ENCODE measurements at regions not wholly inside any gene's neighbourhood (a gene's known extent, or its start where the extent isn't known, plus 50 kb on each side); places are given as distances from the start of the nearest gene placed in this dataset.

- no peaks in the 10 kb centered on the region for H3K9me3 ChIP-seq
- 88% methylated on average over 1 of the region's 1 CpG for WGBS
- intact Hi-C loops (cut with DNase I) = no loop called here
These were observed 511.3 kb upstream of the TENM3 start for GRCh38 chr4:181731900-181732299.

DNA sequence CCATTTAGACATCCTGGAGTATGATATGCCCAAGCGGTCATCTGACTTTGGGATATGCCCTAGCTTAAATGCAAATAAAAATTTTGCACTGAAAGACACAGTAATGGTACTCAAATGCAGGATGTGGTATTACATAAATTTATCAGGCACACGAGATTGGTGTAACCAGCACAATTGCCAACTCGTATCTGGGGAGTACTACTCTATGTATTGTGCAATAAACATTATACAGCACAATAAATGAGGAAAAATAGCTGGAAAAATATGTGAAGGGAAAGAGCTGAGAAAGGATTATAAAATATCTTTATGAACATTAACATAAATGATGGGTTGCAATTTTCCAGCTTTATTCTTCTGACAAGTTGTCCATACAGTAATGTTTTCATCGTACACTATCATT, 505.5 kb upstream of the TENM3 start:
- Histone ChIP-seq H3K36me3 (no peaks in the 10 kb centered on the region), H3K4me3 (no peak overlapping the region), H3K27ac (replicated peaks in 1 of 4) (no peak overlapping the region), H3K4me1 (no peaks in the 10 kb centered on the region), H3K27me3 (no peaks in the 10 kb centered on the region), H3K9me3 (no peaks in the 10 kb centered on the region)
- TF ChIP-seq POLR2AphosphoS5 (IDR thresholded peaks at IDR 0.05) (no peak), EP300 (IDR thresholded peaks at IDR 0.05) (no peak), POLR2A (IDR thresholded peaks at IDR 0.05; ENCODE audit: low read depth) (no peak)
- DNase-seq (ENCODE audit: extremely low spot score) = no peak
- WGBS = 88% methylated on average over 4 of the region's 4 CpGs
- intact Hi-C loops (cut with DNase I) = no loop called here

More at GRCh38 chr4:181731900-181732299, 511.3 kb upstream of the TENM3 start:
- Histone ChIP-seq H3K27ac (replicated peaks in 1 of 4) (no peak overlapping the region), H3K27me3 (no peaks in the 10 kb centered on the region), H3K4me1 (no peaks in the 10 kb centered on the region), H3K4me3 (no peak overlapping the region), H3K36me3 (no peaks in the 10 kb centered on the region)
- DNase-seq (ENCODE audit: extremely low spot score) = no peak
- TF ChIP-seq EP300 (IDR thresholded peaks at IDR 0.05) = no peak
- no peak for TF ChIP-seq POLR2A (IDR thresholded peaks at IDR 0.05; ENCODE audit: low read depth)
- TF ChIP-seq CTCF (IDR thresholded peaks at IDR 0.05) = no peak
- TF ChIP-seq POLR2AphosphoS5 (IDR thresholded peaks at IDR 0.05) = no peak

DNA sequence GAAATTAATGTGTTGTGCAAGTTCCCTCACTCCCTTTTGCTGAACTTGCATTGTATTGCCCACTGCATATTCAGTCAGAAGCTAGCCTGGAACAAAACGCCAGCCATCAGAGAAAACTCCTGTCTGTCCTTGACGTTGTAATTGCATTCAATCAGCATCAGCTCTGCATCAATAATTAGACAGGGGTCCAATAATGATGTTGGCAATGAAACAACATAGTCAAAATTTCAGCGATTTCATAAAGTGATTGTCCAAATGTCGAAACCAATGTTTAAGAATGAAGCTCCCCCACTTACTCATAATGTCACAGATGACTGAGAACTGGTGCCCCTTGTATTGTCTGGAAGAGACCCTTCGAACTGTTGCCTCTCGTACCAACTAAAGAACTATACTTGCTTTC, 504.2 kb upstream of the TENM3 start:
- H3K36me3 ChIP-seq = no peaks in the 10 kb centered on the region
- WGBS = 87% methylated on average over 6 of the region's 6 CpGs
- DNase-seq (ENCODE audit: extremely low spot score) = no peak
- no peaks in the 10 kb centered on the region for H3K9me3 ChIP-seq
- no peaks in the 10 kb centered on the region for H3K27me3 ChIP-seq
- no peak overlapping the region for H3K27ac ChIP-seq (replicated peaks in 1 of 4)
- H3K4me1 ChIP-seq = no peaks in the 10 kb centered on the region
- TF ChIP-seq EP300 (IDR thresholded peaks at IDR 0.05) = no peak
- TF ChIP-seq POLR2AphosphoS5 (IDR thresholded peaks at IDR 0.05) = no peak
- no peak for TF ChIP-seq POLR2A (IDR thresholded peaks at IDR 0.05; ENCODE audit: low read depth)
- TF ChIP-seq CTCF (IDR thresholded peaks at IDR 0.05) = no peak
- intact Hi-C loops (cut with DNase I) = no loop called here
- no peak overlapping the region for H3K4me3 ChIP-seq

GRCh38 chr4:181741513-181741912, 501.7 kb upstream of the TENM3 start:
- intact Hi-C loops (cut with DNase I) = no loop called here
- Histone ChIP-seq H3K9me3 (no peaks in the 10 kb centered on the region), H3K27ac (replicated peaks in 1 of 4) (no peak overlapping the region), H3K36me3 (no peaks in the 10 kb centered on the region), H3K4me3 (no peak overlapping the region), H3K4me1 (no peaks in the 10 kb centered on the region), H3K27me3 (no peaks in the 10 kb centered on the region)
- no peak for DNase-seq (ENCODE audit: extremely low spot score)
- 84% methylated on average over 6 of the region's 6 CpGs for WGBS
- no peak for TF ChIP-seq POLR2AphosphoS5 (IDR thresholded peaks at IDR 0.05)
- no peak for TF ChIP-seq EP300 (IDR thresholded peaks at IDR 0.05)
- no peak for TF ChIP-seq CTCF (IDR thresholded peaks at IDR 0.05)
- no peak for TF ChIP-seq POLR2A (IDR thresholded peaks at IDR 0.05; ENCODE audit: low read depth)

GRCh38 chr4:181745933-181746625, 497.1 kb upstream of the TENM3 start:
- H3K4me1 ChIP-seq = no peaks in the 10 kb centered on the region
- no peaks in the 10 kb centered on the region for H3K36me3 ChIP-seq
- no peaks in the 10 kb centered on the region for H3K9me3 ChIP-seq
- intact Hi-C loops (cut with DNase I) = no loop called here
- no peak overlapping the region for H3K4me3 ChIP-seq
- TF ChIP-seq POLR2A (IDR thresholded peaks at IDR 0.05; ENCODE audit: low read depth) = no peak
- TF ChIP-seq EP300 (IDR thresholded peaks at IDR 0.05) = no peak
- 94% methylated on average over 1 of the region's 1 CpG for WGBS
- no peak overlapping the region for H3K27ac ChIP-seq (replicated peaks in 1 of 4)
- no peaks in the 10 kb centered on the region for H3K27me3 ChIP-seq
- DNase-seq (ENCODE audit: extremely low spot score) = no peak

- no peak for TF ChIP-seq EP300 (IDR thresholded peaks at IDR 0.05)
- no peak for TF ChIP-seq CTCF (IDR thresholded peaks at IDR 0.05)
- TF ChIP-seq POLR2AphosphoS5 (IDR thresholded peaks at IDR 0.05) = no peak
- no peak for TF ChIP-seq POLR2A (IDR thresholded peaks at IDR 0.05; ENCODE audit: low read depth)
- Histone ChIP-seq H3K9me3 (no peaks in the 10 kb centered on the region), H3K27me3 (no peaks in the 10 kb centered on the region), H3K4me3 (no peak overlapping the region), H3K36me3 (no peaks in the 10 kb centered on the region), H3K4me1 (no peaks in the 10 kb centered on the region), H3K27ac (replicated peaks in 1 of 4) (no peak overlapping the region)
- WGBS = 55% methylated on average over 4 of the region's 4 CpGs
- intact Hi-C loops (cut with DNase I) = no loop called here
- DNase-seq (ENCODE audit: extremely low spot score) = no peak
These were observed 494.6 kb upstream of the TENM3 start for GRCh38 chr4:181748581-181748980.

All from esophagus muscularis mucosa (tissue), 4 donors.